ENCODE measurements at regions not wholly inside any gene's neighbourhood (a gene's known extent, or its start where the extent isn't known, plus 50 kb on each side); places are given as distances from the start of the nearest gene placed in this dataset.

DNA sequence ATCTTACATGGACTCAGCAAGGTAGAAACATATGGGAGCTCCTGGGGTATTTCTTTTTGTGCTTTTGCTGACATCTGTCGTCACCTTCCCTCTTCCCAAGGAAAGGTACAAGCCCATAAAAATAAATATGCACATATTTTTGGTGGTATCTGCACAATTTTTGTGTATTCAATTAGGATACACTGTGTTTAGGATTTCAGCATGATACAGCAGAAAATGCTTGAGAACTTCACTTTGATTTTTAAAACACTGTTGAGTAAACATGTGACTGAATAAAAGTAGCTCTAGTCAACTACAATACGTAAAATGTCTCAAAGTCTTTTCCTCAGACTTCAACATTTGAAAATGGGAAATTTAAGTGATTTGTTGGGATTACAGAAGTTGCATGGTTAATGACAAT, 99.4 kb upstream of the SPANXC start:
- no peak for TF ChIP-seq MXI1 (conservative IDR thresholded peaks at IDR 0.05; ENCODE audit: poor library complexity, severe bottlenecking)
- TF ChIP-seq RAD21 (conservative IDR thresholded peaks at IDR 0.05) = no peak
- no peak for TF ChIP-seq EZH2 (IDR thresholded peaks at IDR 0.05; ENCODE audit: borderline replicate concordance, insufficient read depth, low read length, poor library complexity, severe bottlenecking)
- TF ChIP-seq POLR2AphosphoS5 (IDR thresholded peaks at IDR 0.05) = no peak
- no peak for TF ChIP-seq TAF1 (IDR thresholded peaks at IDR 0.05; ENCODE audit: low read depth)
- TF ChIP-seq, protein P1, sequence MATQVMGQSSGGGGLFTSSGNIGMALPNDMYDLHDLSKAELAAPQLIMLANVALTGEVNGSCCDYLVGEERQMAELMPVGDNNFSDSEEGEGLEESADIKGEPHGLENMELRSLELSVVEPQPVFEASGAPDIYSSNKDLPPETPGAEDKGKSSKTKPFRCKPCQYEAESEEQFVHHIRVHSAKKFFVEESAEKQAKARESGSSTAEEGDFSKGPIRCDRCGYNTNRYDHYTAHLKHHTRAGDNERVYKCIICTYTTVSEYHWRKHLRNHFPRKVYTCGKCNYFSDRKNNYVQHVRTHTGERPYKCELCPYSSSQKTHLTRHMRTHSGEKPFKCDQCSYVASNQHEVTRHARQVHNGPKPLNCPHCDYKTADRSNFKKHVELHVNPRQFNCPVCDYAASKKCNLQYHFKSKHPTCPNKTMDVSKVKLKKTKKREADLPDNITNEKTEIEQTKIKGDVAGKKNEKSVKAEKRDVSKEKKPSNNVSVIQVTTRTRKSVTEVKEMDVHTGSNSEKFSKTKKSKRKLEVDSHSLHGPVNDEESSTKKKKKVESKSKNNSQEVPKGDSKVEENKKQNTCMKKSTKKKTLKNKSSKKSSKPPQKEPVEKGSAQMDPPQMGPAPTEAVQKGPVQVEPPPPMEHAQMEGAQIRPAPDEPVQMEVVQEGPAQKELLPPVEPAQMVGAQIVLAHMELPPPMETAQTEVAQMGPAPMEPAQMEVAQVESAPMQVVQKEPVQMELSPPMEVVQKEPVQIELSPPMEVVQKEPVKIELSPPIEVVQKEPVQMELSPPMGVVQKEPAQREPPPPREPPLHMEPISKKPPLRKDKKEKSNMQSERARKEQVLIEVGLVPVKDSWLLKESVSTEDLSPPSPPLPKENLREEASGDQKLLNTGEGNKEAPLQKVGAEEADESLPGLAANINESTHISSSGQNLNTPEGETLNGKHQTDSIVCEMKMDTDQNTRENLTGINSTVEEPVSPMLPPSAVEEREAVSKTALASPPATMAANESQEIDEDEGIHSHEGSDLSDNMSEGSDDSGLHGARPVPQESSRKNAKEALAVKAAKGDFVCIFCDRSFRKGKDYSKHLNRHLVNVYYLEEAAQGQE (IDR thresholded peaks at IDR 0.05; ENCODE audit: borderline replicate concordance) = no peak
- TF ChIP-seq EP300 (conservative IDR thresholded peaks at IDR 0.05; ENCODE audit: poor library complexity, severe bottlenecking) = no peak
- TF ChIP-seq, protein P2, sequence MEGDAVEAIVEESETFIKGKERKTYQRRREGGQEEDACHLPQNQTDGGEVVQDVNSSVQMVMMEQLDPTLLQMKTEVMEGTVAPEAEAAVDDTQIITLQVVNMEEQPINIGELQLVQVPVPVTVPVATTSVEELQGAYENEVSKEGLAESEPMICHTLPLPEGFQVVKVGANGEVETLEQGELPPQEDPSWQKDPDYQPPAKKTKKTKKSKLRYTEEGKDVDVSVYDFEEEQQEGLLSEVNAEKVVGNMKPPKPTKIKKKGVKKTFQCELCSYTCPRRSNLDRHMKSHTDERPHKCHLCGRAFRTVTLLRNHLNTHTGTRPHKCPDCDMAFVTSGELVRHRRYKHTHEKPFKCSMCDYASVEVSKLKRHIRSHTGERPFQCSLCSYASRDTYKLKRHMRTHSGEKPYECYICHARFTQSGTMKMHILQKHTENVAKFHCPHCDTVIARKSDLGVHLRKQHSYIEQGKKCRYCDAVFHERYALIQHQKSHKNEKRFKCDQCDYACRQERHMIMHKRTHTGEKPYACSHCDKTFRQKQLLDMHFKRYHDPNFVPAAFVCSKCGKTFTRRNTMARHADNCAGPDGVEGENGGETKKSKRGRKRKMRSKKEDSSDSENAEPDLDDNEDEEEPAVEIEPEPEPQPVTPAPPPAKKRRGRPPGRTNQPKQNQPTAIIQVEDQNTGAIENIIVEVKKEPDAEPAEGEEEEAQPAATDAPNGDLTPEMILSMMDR (IDR thresholded peaks at IDR 0.05; ENCODE audit: poor library complexity, severe bottlenecking) = no peak
- no peak for TF ChIP-seq SMC3 (conservative IDR thresholded peaks at IDR 0.05; ENCODE audit: poor library complexity)
- Histone ChIP-seq H4K20me1 (ENCODE audit: insufficient read depth) (no peaks in the 10 kb centered on the region), H2AFZ (ENCODE audit: low read depth, low read length) (no peak overlapping the region), H3F3A (ENCODE audit: insufficient read depth, low read length, poor library complexity, severe bottlenecking) (no peaks in the 10 kb centered on the region), H3K27ac (ENCODE audit: low read length) (no peak overlapping the region), H3K4me2 (ENCODE audit: low read length) (no peak overlapping the region), H3K27me3 (ENCODE audit: insufficient read depth, low read depth, low read length) (no peaks in the 10 kb centered on the region), H3K79me2 (replicated peaks; ENCODE audit: insufficient read depth, low read length) (no peaks in the 10 kb centered on the region), H3K9me3 (ENCODE audit: low read length) (no peaks in the 10 kb centered on the region), H3K36me3 (ENCODE audit: insufficient read depth, low read length) (no peaks in the 10 kb centered on the region), H3K9me2 (ENCODE audit: insufficient read depth, low read length) (no peaks in the 10 kb centered on the region), H3K4me3 (ENCODE audit: low read length) (no peak overlapping the region), H3K9ac (ENCODE audit: low read length) (no peak overlapping the region)

DNA sequence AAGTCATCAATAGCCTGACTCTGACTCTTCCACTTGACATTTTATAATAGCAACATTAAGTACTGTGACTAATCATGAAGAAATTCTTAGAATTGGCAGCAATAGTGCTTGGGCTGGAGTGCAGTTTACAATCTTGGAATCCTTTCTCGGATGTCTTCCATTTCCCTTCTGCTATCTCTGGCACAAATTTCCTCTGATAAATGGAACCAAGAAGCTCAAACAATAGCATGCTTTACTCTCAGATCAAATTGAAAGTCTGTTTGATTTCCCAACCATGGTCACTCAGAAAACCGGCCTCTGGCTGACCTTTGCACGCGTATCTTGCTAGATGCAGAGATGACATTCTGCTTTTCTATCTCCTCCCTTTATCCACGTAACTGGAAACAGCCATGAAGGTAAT, 99.0 kb upstream of the SPANXC start:
- H3F3A ChIP-seq (ENCODE audit: insufficient read depth, low read length, poor library complexity, severe bottlenecking) = no peaks in the 10 kb centered on the region
- no peaks in the 10 kb centered on the region for H3K9me3 ChIP-seq (ENCODE audit: low read length)
- H3K9ac ChIP-seq (ENCODE audit: low read length) = no peak overlapping the region
- TF ChIP-seq POLR2AphosphoS5 (IDR thresholded peaks at IDR 0.05) (no peak), TAF1 (IDR thresholded peaks at IDR 0.05; ENCODE audit: low read depth) (no peak), MXI1 (conservative IDR thresholded peaks at IDR 0.05; ENCODE audit: poor library complexity, severe bottlenecking) (no peak), EP300 (conservative IDR thresholded peaks at IDR 0.05; ENCODE audit: poor library complexity, severe bottlenecking) (no peak), SMC3 (conservative IDR thresholded peaks at IDR 0.05; ENCODE audit: poor library complexity) (no peak), EZH2 (IDR thresholded peaks at IDR 0.05; ENCODE audit: borderline replicate concordance, insufficient read depth, low read length, poor library complexity, severe bottlenecking) (no peak), RAD21 (conservative IDR thresholded peaks at IDR 0.05) (no peak)
- TF ChIP-seq, protein P2 (IDR thresholded peaks at IDR 0.05; ENCODE audit: poor library complexity, severe bottlenecking) = no peak
- TF ChIP-seq, protein P1 (IDR thresholded peaks at IDR 0.05; ENCODE audit: borderline replicate concordance) = no peak
- no peaks in the 10 kb centered on the region for H3K36me3 ChIP-seq (ENCODE audit: insufficient read depth, low read length)
- H4K20me1 ChIP-seq (ENCODE audit: insufficient read depth) = no peaks in the 10 kb centered on the region
- no peaks in the 10 kb centered on the region for H3K9me2 ChIP-seq (ENCODE audit: insufficient read depth, low read length)
- H3K27ac ChIP-seq (ENCODE audit: low read length) = no peak overlapping the region
- no peaks in the 10 kb centered on the region for H3K79me2 ChIP-seq (replicated peaks; ENCODE audit: insufficient read depth, low read length)
- H3K27me3 ChIP-seq (ENCODE audit: insufficient read depth, low read depth, low read length) = no peaks in the 10 kb centered on the region
- no peak overlapping the region for H3K4me3 ChIP-seq (ENCODE audit: low read length)
- H2AFZ ChIP-seq (ENCODE audit: low read depth, low read length) = no peak overlapping the region
- H3K4me2 ChIP-seq (ENCODE audit: low read length) = no peak overlapping the region

Data from neural cell (in vitro differentiated cells).